ENCODE measurements at regions not wholly inside any gene's neighbourhood (a gene's known extent, or its start where the extent isn't known, plus 50 kb on each side); places are given as distances from the start of the nearest gene placed in this dataset.

- TF ChIP-seq CTCF (conservative IDR thresholded peaks at IDR 0.05) (no peak), EZH2 (IDR thresholded peaks at IDR 0.05; ENCODE audit: low read depth) (no peak)
Observed at GRCh38 chr4:169335331-169335730, 64.6 kb upstream of the SH3RF1 start.

Measured in PC-9 (cell line).